HT-29 (cell line): ENCODE measurements at regions not wholly inside any gene's neighbourhood (a gene's known extent, or its start where the extent isn't known, plus 50 kb on each side); places are given as distances from the start of the nearest gene placed in this dataset.
"Not testable (repeated sequence)": the region's sequence is repeated elsewhere in the genome, so short reads cannot be mapped to it uniquely, and the experiment has no call there.

Experiments used
- DNase-seq: peaks from one replicate; pipeline ENCODE4 v3.0.0-alpha.2; 2015; ENCODE audit warnings: low spot score

DNA sequence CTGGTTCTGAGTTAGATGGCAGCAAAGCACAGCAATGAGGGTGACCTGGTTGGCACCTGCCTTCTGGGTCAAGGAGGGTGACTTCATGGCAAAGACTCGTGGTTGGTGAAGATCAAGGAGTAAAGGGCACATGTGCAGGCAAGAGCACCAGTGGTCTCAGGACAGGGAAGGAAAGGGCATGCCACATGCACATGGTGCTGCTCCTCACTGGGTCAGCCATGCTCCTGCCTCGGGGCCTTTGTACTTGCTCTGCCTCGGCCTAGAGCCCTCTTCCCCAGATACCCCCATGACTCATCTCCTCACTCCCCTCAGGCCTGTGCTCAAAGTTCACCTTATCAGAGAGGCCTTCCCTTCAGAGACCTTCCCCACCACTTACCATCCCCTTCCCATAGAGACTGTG, 106.7 kb upstream of the KDM7A start:
- no peak for DNase-seq

DNA sequence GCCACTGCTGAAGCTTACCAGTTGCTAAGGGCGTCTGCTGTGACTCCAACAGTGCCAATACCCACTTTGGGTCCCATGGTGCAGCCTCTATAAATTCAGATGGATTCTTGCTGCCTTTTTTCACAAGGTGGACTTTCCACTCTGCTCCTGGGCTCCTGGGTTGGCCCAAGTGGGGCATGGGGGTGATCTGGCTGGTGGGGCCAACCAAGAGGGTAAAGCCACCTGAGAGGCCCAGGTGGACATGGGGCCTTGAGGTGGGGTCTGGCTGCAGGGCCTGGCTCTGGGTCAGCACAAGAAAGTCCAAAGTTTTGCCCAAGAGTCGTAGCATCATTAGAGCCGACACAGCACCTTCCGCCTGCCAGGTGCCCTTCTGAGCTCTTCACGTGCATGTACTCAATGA, 105.2 kb upstream of the KDM7A start:
- DNase-seq = no peak

DNA sequence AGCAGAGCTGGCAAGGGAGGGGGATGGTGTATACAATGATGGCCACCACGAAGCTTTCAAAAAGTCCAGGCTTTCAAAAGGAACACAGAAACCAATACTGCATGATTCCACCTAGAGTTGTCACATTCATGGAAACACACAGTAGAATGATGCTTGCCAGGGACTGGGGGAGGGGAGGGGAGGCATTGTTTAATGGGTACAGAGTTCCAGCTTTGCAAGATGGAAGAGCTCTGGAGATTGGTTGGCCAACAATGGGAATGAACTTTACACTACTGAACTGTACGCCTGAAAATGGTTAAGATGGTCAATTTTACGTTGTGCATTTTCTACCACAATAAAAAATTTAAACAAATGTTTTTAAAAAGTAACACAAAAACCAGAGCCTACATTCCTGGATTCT, 104.5 kb upstream of the KDM7A start:
- DNase-seq = no peak

DNA sequence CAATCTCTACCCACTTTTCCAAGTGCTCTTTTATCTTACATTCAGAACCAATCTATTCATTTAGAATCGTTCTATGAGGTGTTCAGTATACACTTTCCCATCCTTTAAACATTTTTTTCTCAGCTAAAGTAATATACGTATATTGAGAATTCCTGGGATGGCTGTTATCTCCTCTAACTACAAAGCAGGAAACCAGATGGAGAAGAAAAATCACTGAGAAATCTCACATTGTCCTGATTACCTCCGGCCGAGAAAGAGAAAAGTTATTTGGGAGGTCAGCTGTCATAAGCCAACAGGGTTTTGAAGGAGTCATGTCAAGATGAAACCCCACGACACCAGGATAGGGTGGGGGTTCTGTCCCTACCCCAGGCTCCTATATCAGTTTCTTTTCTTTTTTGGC, 99.2 kb upstream of the KDM7A start:
- DNase-seq = no peak

DNA sequence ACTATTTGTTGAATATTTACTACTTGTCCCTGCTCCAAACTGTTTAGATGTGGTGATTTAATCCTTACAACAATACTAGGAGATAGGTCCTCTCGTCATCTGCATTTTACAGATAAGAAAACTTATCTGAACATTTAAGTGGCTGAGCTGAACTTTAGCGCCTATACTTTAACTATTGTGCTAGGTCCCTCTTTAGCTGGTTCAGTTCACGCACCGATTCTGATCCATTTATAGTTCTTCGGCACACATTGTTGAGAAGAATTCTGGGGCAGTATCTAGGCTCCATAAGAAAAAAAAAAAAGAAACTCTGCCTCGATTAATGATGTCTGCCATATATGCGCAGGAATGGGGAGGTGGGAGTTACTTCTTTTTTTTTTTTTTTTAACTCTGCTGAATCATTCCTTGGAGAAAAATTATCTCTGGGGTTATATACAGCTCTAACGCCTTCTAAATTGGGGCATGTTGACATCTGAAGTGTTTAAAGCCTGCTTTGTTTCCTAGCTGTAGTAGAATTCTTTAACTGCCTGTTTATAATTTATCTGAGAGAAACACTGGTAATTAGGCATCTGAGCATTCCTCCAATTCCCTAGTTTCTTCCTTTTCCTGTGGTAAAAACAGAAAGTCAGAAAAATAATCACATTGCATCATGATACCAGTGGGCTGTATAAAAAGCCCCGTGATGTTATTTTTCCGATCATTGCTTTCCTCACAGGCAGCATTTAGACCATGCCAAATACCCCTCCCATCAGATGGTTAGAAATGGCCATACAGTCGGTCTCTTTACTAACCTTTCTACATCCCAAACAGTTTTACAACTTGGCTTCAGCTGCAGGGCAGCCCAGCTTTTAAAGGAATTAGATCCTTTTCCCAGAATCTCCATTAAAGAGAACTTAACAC, 98.5 kb upstream of the KDM7A start:
- DNase-seq = no peak

DNA sequence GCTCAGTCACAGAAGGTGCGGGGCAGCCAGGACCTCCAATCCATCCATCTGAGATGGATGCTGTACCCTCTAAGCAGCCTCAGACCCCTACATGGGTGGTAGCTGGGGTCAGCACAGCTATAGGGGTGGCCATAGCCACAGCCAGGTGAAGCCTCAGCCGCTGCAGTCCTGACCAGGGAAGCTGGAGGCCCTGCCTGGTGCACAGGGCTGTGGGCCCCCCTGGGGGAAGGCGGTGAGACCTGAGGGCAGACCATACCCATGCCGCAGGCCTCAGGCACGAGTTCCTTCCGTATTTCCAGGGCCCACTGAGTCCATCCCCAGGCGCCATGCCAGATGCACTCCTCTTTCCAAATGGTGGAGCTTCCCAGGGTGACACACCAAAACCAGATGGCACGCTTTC, 96.6 kb upstream of the KDM7A start:
- no peak for DNase-seq

DNA sequence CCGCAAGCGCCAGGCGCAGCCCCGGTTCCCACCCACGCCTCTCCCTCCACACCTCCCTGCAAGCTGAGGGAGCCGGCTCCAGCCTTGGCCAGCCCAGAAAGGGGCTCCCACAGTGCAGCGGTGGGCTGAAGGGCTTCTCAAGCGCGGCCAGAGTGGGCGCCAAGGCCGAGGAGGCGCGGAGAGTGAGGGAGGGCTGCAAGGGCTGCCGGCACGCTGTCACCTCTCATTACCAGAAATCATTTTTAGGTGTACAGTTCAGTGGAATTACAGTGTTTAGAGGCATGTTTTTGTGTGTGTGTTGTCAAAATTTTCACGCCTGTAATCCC, 94.8 kb upstream of the KDM7A start:
- not testable (repeated sequence) for DNase-seq

DNA sequence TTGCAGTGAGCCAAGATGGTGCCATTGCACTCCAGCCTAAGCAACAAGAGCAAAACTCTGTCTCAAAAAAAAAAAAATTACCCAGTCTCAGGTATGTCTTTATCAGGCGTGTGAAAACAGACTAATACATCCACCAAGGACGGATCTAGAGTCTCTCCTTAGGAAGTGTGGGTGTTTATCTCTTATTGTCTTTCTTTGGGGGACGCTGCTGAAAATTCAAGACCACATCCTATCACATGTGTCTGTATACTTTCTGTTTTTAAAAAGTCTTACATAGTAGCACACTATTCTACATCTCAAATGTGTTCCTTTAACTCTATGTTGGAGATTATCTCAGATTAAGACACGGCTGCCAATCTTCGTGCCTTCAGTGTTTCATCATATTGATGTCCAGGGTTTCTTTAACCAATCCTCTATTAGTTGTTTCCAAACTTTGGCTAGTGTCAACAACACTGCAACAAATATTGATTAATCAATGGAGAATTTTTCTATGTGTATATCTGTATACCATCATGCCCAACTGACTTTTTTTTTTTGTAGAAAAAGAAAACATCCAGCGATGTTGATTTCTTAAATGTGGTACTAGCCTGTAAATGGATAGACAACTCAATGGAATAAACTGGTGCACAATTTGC, 92.3 kb upstream of the KDM7A start:
- no peak for DNase-seq

DNA sequence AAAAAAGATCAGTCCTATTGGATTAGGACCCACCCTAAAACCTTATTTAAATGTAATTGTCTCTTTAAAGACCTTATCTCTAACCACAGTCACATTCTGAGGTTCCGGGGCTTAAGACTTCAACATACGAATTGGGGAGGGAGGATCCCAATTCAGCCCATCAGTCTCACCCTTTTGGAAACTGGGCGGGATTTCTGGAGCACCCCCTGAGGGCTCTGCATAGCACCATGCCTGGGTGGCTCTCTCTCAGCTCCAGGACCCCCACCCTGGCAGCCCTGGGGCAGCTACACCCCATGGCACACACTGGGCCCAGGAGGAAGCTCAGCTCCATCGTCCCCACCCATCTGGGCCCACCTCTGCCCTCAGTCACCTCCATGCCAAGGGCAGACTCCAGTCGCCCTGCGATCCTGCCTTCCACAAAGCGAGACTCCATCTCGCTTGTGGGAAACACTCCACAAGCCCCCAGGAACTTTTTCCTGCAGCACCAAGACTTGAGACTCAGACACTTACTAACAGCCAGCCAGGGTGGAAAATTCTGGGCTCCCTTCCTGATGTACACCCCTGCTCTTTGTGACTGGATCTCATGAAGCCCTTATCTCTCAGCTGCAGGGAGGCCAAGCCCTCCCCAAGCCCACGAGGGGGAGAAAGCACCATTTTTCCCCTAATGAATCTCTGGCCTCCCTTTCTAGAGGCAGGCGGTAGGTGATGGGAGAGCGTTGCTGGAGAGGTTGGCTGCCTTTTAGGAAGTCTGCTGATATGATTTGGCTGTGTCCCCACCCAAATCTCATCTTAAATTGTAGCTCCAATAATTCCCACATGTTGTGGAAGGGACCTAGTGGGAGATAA, 90.8 kb upstream of the KDM7A start:
- no peak for DNase-seq

DNA sequence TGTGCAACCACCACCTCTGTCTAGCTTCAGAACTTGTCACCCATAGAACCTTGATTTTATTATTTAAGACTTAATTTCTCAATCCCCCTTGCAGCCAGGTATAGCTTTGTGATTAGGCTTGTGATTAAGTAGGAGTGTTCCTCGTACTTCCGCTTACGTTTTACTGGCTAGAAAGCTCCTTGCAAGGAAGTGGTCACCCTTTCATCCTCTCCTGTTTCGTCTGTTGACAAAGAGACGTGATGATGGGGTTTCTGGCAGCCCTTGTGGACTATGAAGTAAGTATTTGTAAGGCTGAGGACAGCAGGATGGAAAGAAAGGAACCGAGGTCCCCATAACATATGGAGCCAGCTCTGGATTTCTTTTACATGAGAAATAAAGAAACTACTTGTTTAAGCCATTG, 86.5 kb upstream of the KDM7A start:
- DNase-seq = no peak

DNA sequence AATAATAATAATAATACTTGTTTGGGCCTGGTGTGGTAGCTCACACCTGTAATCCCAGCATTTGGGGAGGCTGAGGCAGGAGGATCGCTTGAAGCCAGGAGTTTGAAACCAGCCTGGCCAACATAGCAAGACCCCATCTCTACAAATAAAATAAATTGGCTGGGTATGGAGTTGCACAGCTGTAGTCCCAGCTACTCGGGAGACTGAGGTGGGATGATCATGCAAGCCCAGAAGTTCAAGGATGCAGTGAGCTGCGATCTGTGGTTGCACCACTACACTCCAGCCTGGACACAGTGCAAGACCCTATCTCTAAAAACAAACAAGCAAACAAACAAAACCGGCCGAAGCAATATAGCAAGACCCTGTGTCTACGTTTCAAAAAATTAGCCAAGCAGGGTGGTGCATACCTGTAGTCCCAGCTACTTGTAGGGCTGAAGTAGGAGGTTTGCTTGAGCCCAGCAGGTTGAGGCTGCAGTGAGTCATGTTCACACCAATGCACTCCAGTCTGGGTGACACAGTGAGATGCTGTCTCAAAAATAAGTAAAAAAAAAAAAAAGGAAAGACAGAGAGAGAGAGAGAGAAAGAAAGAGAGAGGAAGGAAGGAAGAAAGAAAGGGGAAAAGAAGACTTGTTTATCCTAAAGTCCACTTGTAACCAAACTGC, 85.6 kb upstream of the KDM7A start:
- DNase-seq = no peak

DNA sequence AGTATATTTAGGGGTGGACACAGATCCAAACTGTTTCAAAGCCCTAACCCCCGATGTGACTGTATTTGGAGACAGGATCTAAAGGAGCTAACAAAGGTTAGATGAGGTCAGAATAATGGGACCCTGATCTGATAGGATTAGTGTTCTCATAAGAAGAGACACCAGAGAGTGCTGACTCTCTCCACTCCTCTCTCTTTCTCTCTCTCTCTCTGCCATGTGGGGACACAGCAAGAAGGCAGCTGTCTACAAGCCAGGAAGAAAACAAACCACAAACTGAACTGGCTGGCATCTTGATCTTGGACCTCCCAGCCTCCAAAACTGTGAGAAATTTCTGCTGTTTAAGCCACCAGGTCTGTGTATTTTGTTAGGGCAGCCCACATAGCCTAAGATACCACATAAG, 84.7 kb upstream of the KDM7A start:
- DNase-seq = no peak

DNA sequence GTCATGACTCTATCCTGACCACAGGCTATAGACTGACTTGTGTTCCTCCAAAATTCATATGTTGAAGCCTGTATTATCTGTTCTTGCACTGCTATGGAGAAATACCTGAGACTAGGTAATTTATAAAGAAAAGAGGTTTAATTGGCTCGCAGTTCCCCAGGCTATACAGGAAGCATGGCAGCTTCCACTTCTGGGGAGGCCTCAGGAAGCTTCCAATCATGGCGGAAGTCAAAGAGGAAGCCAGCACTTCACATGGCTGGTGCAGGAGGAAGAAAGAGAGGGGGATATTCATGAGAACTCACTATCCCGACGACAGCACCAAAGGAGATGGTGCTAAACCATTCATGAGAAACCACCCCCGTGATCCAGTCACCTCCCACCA, 84.3 kb upstream of the KDM7A start:
- DNase-seq = no peak

DNA sequence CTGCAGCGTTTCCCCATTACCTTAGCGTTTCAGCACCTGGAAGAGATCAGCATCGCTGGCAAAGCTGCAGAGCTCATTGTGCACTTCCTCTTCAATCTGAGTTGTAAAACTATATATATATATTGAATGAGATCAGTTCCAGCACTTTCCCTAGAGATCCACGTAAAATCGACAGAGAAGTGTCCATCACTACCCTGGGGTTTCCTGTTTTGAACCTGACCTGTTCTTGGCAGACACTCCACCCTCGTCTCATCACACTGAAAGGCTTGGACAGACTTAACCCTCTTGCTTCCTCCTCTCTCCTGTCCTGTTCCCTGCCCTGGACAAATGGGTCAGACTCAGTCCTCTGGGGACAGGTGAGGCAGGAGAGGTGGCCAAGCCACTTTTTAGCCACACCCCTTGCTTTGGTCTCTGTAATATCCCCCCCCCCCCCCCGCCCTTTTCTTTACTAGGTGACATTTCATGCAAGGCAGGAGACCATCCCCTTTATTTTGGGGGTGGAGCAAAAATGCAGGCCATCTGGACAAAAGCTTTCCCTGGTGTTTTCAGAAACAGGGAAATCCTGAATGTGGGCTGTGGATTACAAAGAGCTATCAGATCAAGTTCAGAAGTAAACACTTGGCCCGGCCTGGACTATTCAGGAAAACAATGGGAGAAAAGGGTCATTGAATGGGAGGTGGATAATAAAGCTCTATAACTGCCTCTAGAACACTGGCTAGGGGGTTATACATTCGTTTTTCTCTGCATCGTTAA, 83.7 kb upstream of the KDM7A start:
- no peak for DNase-seq

DNA sequence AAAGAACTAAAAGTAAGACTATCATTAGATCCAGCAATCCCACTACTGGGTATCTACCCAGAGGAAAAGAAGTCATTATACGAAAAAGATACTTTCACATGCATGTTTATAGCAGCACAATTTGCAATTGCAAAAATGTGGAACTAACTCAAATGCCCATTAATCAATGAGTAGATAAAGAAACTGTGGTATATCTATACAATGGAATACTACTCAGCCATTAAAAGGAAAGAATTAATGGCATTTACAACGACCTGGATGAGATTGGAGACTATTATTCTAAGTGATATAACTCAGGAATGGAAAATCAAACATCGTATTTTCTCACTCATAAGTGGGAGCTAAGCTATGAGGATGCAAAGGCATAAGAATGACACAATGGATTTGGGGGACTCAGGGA, 80.5 kb upstream of the KDM7A start:
- not testable (repeated sequence) for DNase-seq

DNA sequence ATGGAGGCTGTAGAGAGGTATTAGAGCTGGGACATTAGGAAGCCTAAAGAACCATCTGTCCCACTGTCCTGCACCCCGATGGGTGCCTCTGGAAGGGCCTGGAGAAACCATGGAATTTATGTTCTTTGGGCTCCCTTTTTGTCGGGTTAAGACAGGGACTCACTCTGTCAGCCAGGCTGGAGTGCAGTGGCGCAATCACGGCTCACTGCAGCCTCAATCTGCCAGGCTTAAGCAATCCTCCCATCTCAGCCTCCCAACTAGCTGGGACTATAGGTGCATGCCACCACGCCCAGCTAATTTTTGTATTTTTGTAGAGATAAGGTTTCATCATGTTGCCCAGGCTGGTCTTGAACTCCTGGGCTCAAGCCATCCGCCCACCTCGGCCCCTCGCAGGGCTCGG, 78.2 kb upstream of the KDM7A start:
- DNase-seq = not testable (repeated sequence)

DNA sequence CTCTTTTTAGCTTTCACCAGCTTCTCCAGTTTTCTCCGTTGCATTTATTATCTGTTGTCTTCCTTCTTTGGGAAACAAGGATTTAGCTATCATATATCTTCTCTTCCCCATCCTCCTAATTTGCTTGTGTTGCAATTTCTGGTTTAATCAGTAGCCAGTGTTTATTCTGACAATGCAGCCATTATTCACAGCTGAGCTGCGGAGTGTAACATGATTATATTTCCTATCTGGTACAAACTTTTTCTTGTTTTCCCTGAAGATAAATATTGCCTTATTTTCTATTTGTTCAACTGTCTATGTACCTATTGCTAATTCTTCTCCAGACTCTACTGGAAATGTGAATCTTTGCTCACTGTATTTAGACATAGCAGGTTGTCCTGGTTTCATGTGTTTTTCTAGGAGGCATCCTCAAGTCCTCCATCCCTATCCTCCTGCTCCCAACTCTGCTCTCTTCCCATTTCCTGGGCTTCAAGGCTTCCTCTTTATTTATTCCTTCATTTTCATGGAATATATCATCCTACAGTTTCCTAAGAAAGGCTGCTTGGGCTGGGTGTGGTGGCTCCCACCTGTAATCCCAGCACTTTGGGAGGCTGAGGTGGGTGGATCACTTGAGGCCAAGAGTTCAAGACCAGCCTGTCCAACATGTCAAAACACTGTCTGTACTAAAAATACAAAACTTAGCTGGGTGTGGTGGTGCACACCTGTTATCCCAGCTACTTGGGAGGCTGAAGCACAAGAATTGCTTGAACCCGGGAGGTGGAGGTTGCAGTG, 72.4 kb upstream of the KDM7A start:
- DNase-seq = no peak

DNA sequence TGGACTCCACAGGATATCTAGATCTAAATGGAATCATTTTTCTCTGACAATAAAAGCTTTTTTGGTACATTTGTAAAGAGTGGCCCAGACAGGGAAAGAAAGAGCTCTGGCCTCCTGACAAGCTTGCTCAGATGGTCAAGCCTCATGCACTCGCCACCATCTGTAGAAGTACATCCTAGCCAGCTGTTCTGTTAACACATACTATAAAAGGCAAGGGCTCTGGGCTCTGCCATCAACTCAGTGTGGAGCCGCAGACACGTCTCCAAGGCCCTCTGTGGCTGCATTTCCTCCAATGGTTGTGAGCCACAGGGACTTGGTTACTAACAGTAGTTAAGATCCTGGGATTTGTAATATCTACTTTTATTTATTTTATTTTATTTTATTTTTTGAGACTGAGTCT, 70.8 kb upstream of the KDM7A start:
- no peak for DNase-seq

DNA sequence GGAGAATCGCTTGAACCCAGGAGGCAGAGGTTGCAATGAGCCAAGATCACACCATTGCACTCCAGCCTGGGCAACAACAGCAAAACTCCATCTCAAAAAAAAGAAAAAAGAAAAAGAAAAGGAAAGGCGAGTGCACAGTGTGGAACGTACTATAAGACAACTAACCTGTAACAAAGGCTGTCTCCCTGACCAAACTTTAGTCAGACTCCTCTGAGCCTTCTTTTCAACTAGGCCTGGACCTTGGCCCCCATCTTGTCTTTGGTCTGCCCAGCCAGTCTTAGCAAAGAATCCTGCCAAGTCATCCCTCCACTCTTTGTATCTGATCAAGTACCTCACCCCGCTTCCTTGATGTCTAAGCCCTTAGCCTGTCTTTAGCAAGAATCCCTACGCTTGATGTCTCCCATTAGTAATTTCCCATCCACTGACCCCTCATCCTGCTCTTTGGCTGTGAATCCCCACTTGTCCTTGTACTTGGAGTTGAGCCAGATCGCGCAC, 68.9 kb upstream of the KDM7A start:
- DNase-seq = no peak
